ENCODE measurements at regions not wholly inside any gene's neighbourhood (a gene's known extent, or its start where the extent isn't known, plus 50 kb on each side); places are given as distances from the start of the nearest gene placed in this dataset.
"Not testable (repeated sequence)": the region's sequence is repeated elsewhere in the genome, so short reads cannot be mapped to it uniquely, and the experiment has no call there.

- ATAC-seq (no peak), DNase-seq (no peak)
- intact Hi-C loops (cut with DNase I): no loop called here
Observed at GRCh38 chr1:182331387-182331786, 60.2 kb downstream of the GLUL start.

- peak; percentile 33 for DNase-seq
- intact Hi-C loops (cut with DNase I): no loop called here
- no peak for ATAC-seq
Observed at GRCh38 chr1:182330303-182330702, 61.3 kb downstream of the GLUL start.

- intact Hi-C loops (cut with DNase I): no loop called here
- DNase-seq: no peak
- ATAC-seq: no peak
Observed at GRCh38 chr1:182329471-182329870, 62.1 kb downstream of the GLUL start.

- intact Hi-C loops (cut with DNase I): no loop called here
- no peak for ATAC-seq
- DNase-seq: no peak
Observed at GRCh38 chr1:182328591-182328990, 63.0 kb downstream of the GLUL start.

- no peak for ATAC-seq
- intact Hi-C loops (cut with DNase I): no loop called here
- DNase-seq: no peak
Observed at GRCh38 chr1:182325339-182325738, 66.3 kb downstream of the GLUL start.

GRCh38 chr1:182321532-182321931 lies 70.1 kb downstream of the GLUL start:
- ATAC-seq; intact Hi-C loops (cut with DNase I); DNase-seq: not testable (repeated sequence)

GRCh38 chr1:182317611-182318161 lies 73.9 kb downstream of the GLUL start:
- intact Hi-C loops (cut with DNase I): no loop called here
- ATAC-seq (no peak), DNase-seq (no peak)

- ATAC-seq; intact Hi-C loops (cut with DNase I); DNase-seq: not testable (repeated sequence)
Observed at GRCh38 chr1:182316454-182316853, 75.1 kb downstream of the GLUL start.

- DNase-seq (no peak), ATAC-seq (peak in 1 of 2 donors; percentile 23)
- intact Hi-C loops (cut with DNase I): no loop called here
Observed at GRCh38 chr1:182315167-182315556, 76.4 kb downstream of the GLUL start.

- ATAC-seq: no peak
- intact Hi-C loops (cut with DNase I): loop anchor here in 1 of 2 donors (10.0 kb wide), 1 partner anchor 165 kb away; no protein-coding TSS in a partner anchor
Observed at GRCh38 chr1:182309631-182310351, 81.8 kb downstream of the GLUL start.

GRCh38 chr1:182308826-182309225 lies 82.8 kb downstream of the GLUL start:
- DNase-seq (no peak), ATAC-seq (no peak)
- intact Hi-C loops (cut with DNase I): loop anchor here in 1 of 2 donors (10.0 kb wide), 1 partner anchor 164 kb away; no protein-coding TSS in a partner anchor

More at GRCh38 chr1:182309631-182310351, 81.8 kb downstream of the GLUL start:
- DNase-seq: no peak

- not testable (repeated sequence) for ATAC-seq, DNase-seq
- intact Hi-C loops (cut with DNase I): loop anchor here in 1 of 2 donors (10.0 kb wide), 1 partner anchor 163 kb away; no protein-coding TSS in a partner anchor
Observed at GRCh38 chr1:182307486-182307885, 84.1 kb downstream of the GLUL start.

GRCh38 chr1:182305861-182306260 lies 85.7 kb downstream of the GLUL start:
- DNase-seq (no peak), ATAC-seq (no peak)
- intact Hi-C loops (cut with DNase I): loop anchor here in 1 of 2 donors (10.0 kb wide), 1 partner anchor 161 kb away; no protein-coding TSS in a partner anchor

- intact Hi-C loops (cut with DNase I): loop anchor here in 1 of 2 donors (5.0 to 10.0 kb wide), 2 partner anchors 93 to 160 kb away; no protein-coding TSS in a partner anchor
- no peak for DNase-seq
- ATAC-seq: no peak
Observed at GRCh38 chr1:182304627-182305026, 87.0 kb downstream of the GLUL start.

GRCh38 chr1:182304218-182304617 lies 87.4 kb downstream of the GLUL start:
- DNase-seq: no peak
- no peak for ATAC-seq
- intact Hi-C loops (cut with DNase I): loop anchor here in 1 of 2 donors (5.0 to 10.0 kb wide), 2 partner anchors 93 to 159 kb away; no protein-coding TSS in a partner anchor

- no peak for ATAC-seq
- intact Hi-C loops (cut with DNase I): loop anchor here in 1 of 2 donors (5.0 to 10.0 kb wide), 2 partner anchors 94 to 159 kb away; no protein-coding TSS in a partner anchor
Observed at GRCh38 chr1:182303778-182304177, 87.8 kb downstream of the GLUL start.

GRCh38 chr1:182301467-182302198 lies 90.0 kb downstream of the GLUL start:
- ATAC-seq (peak; percentile 74 to 87), DNase-seq (peak; percentile 56)

More at GRCh38 chr1:182303778-182304177, 87.8 kb downstream of the GLUL start:
- DNase-seq: no peak

GRCh38 chr1:182301026-182301436 lies 90.6 kb downstream of the GLUL start:
- intact Hi-C loops (cut with DNase I): loop anchor here in 1 of 2 donors (5.0 to 10.0 kb wide), 2 partner anchors 96 to 156 kb away; no protein-coding TSS in a partner anchor
- no peak for DNase-seq
- ATAC-seq: peak in 1 of 2 donors; percentile 7

More at GRCh38 chr1:182301467-182302198, 90.0 kb downstream of the GLUL start:
- intact Hi-C loops (cut with DNase I): loop anchor here in 1 of 2 donors (5.0 to 10.0 kb wide), 2 partner anchors 96 to 157 kb away; no protein-coding TSS in a partner anchor

Measured in left cardiac atrium (tissue), 4 donors.